SKM-1 treated with dmso at 0.1 percent for 144 hours (cell line): ENCODE measurements at regions not wholly inside any gene's neighbourhood (a gene's known extent, or its start where the extent isn't known, plus 50 kb on each side); places are given as distances from the start of the nearest gene placed in this dataset.
"Not testable (repeated sequence)": the region's sequence is repeated elsewhere in the genome, so short reads cannot be mapped to it uniquely, and the experiment has no call there.

Experiments
- DNase-seq: peaks from one replicate; lab custom pipeline; 2025; ENCODE audit not compliant: unreplicated experiment; lab: John Stamatoyannopoulos, UW

GRCh38 chr2:382728-383022 is 94.8 kb upstream of the ALKAL2 start:
- DNase-seq = no peak

DNA sequence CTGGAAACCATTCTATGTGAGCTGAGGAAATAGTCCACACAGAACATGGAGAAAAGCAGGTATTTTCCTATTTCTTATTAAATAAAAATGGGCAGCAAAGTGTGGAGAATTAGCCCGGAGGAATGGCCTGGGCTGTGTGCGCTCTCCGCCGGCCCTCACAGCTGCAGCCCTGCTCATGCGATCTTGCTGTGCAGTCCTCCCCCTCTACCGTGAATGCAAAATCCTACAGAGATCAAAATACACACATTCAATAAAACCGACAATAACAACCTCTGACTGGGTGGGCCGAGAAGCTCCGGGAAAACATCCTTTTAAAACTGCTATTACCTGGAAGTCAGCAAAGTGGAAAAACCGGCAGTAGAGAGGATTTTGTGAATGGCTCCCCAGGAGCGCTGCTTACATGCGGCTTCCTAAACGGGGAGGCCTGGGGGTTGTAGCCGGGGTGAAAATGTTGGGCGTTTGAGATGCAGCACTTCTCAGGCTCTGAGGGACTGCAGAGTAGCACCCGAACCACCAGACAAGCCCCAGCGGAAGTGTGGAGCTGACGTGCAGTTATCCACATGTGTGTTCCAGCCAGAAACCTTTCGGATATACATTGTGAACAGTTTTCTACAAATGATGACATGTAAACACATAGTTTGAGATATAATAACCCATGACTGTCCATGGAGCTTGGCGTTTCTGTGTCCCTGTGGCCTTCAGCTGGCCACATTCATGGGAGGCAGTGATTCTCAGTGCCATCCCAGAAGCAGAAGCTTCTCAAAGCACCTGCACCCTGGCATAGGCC is 94.2 kb upstream of the ALKAL2 start:
- DNase-seq = no peak

DNA sequence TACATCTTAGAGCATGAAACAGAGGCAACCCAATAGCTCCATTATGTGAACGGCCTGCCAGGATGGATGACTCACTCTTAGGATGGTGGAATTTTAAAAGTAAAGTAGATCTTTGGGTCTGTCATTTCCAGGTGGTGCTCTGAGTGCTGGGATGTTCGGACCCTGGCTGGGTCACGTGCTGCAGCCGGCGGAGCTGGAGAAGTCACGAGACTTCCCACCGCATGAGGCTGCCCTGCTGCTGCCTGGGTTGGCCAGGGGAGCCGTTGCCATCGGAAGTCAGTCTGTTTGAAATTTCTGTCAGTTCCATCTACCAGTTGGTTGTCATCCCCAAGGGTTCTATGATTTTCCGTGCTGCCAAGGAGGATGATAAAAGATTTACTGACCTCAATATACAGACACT is 93.3 kb upstream of the ALKAL2 start:
- DNase-seq = no peak

GRCh38 chr2:380772-381171 is 92.9 kb upstream of the ALKAL2 start:
- no peak for DNase-seq

DNA sequence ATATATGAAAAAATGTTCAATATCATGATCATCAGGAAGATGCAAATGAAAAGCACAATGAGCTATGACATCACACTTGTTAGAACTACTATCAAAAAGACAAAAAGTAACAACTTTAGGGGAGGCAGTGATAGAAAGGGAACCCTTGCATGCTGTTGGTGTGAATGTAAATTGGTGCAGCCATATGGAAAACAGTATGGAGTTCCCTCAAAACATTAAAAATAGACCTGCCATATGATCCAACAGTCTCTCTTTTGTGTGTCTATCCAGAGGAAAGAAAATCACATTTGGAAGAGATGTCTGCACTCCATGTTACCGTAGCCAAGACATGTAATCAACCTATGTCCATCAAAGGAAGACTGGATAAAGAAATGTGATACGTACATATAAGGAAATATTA is 92.3 kb upstream of the ALKAL2 start:
- no peak for DNase-seq

DNA sequence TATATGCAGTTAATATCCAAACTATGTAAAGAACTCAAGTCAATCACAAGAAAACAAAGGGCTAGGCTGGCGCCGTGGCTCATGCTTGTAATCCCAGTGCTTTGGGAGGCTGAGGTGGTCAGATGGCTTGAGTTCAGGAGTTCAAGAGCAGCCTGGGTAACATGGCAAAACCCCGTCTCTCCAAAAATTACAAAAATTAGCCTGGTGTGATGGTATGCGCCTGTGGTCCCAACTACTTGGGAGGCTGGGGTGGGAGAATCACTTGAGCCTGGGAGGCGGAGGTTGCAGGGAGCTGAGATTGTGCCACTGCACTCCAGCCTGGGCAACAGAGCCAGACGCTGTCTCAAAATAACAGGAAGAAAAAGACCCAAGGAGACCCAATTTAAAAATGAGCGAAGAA is 91.9 kb upstream of the ALKAL2 start:
- DNase-seq = no peak

DNA sequence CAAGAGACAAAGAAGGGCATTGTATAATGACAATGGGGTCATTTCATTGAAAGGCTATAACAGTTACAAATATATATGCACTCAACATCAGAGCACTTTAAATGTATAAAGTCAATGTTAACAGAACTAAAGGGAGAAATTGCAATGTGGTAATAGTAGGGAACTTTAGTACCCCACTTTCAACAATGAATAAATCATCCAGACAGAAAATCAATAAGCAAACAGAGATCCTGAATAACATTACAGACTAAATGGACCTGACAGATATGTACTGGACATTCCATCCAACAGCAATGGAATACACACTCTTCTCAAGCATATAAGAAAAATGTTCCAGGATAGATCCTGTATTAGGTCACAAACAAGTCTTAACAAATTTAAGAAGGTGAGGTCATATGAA is 90.5 kb upstream of the ALKAL2 start:
- no peak for DNase-seq

DNA sequence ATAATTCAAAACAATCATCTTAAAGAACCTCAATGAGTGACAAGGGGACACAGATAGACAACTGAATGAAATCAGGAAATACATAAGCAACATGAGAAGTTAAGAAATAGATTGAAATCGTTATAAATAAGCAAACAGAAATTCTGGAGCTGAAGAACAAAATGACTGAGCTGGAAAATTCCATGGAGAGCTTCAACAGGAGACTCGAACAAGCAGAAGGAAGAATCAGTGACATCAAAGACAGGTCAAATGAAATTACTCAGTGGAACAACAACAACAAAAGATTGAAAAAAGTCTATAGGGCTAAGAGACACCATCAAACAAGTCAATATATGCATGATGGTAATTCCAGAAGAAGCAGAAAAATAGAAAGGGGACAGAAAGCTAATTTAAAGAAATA is 89.5 kb upstream of the ALKAL2 start:
- DNase-seq = no peak

GRCh38 chr2:375956-376307 is 88.0 kb upstream of the ALKAL2 start:
- no peak for DNase-seq

DNA sequence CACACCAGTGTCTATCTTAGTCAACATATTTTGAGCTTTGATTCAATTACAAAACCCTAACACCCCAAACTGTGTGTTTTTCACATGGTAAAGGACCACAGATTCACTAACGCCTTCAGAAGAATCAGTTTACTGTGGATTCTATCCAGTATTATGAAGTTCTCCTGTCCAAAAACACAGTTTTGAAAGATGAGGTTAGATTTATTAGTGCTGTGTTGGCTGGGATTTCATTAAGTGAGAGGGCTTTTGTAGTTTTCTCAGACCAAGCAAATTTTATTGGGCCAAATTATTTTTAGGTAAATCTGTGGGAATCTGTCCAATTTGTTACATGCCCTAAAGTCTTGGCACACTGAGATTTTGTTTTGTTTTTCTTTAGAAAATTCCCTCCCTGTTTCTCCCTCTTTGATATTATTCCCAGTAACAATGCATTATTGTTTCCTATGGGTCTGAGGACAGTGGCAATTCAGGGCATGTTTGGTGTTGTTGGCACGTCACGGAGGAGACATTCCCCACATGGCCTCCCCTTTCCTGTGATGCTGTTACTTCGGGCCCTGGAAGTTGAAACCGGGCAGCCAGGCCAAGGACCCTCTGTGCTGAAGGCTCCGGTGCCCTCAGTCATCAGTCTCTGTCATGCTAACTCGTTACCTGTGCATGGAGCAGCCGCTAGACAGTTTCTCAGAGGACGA is 87.5 kb upstream of the ALKAL2 start:
- DNase-seq = no peak

DNA sequence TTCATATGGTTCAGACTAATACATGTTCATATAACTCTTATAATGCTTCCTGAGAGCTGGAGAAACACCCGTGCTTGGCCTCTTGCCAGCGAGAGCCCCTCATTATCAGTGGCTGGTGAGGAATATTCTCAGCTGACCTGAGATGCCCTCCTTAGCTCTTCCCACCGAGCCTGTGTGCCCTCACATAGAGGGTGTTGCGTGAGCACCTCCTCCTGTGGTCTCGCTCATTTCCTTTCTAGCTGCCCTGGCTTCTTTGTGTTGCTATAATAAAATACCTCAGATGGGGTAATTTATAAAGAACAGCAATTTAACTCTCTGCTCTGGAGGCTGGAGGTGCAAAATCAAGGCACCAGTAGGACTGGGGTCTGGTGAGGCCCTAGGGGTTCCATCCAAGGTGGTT is 80.5 kb upstream of the ALKAL2 start:
- peak; percentile 1 for DNase-seq

- no peak for DNase-seq
Observed at GRCh38 chr2:367246-367645, 79.4 kb upstream of the ALKAL2 start.

DNA sequence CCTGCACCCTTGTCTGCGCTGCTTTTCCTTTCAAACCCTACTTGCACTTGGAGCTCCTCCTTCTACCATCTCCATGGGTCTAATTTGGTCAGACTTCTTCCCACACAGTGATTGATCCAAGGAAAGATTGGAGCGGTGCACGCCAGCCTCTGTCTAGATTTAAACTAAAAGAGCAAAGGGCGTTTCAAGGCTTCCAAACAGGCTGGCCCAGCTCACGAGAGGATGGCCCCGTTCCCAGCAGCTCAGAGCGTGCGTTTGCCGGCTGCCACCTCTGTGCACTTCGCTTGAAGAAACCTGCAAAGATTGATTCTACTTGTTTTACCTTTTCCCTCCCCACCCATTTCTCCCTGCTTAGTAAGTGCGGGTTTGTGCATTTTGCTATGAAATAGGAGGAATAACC is 78.8 kb upstream of the ALKAL2 start:
- no peak for DNase-seq

- DNase-seq = no peak
Observed at GRCh38 chr2:365367-366275, 77.7 kb upstream of the ALKAL2 start.

GRCh38 chr2:363824-364470 is 76.1 kb upstream of the ALKAL2 start:
- no peak for DNase-seq

DNA sequence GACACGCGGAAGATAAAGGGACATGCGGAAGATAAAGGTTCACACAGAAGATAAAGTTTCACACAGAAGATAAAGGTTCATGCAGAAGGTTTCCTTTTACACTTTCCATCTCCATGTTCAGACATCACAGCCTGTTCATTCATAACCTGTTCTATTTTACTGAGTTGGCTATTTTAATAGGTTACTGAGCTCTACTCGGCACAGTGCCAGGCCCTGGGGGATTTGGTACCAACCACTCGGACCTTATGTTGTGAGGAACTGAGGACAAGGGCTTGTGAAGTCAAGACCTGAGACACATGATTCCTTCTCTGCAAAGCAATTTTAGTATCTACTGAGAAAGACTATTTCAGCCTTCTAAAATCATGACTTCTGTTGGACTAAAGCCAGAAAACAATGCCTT is 75.0 kb upstream of the ALKAL2 start:
- no peak for DNase-seq

GRCh38 chr2:360124-360523 is 72.2 kb upstream of the ALKAL2 start:
- DNase-seq = no peak

DNA sequence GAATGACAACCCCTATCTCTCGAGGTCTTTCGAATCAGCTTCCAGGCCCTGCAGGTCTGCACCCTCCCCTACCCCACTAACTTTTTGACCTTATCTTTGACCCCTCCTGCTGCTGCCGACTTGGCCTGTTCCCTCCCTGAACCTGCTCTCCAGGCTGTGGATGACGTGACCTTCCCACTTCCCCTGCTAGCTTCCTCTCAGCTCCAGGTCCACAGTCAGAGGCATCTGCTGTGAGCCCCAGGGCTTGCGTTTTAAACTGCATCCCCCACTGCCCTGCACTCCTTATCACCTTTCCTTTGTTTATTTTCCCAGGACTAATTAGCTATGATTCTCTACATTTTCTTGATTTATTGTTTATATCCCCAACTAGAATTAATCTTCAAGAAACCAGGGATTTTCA is 71.2 kb upstream of the ALKAL2 start:
- DNase-seq = peak; percentile 0

GRCh38 chr2:357811-358210 is 69.9 kb upstream of the ALKAL2 start:
- no peak for DNase-seq

GRCh38 chr2:356304-356703 is 68.4 kb upstream of the ALKAL2 start:
- not testable (repeated sequence) for DNase-seq

GRCh38 chr2:355773-356172 is 67.9 kb upstream of the ALKAL2 start:
- DNase-seq = no peak

DNA sequence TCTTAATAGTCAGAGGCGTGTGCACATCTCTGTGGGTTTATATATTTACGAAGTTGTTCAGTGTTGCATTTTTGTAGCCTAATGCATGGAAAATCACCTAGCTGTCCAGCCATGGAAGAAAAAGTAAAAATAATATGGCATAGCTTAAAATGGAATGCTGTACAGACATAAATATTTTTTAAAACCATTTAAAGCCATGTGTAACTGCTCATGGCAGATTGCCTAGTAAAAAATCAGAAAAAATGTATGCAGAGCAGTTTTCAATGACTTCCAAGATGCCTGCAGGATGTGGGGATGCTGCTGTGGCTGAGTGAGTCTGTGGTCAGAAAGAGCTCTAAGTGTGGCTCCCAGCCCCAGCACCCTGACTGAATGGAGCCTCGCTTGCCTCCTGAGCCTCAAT is 64.8 kb upstream of the ALKAL2 start:
- no peak for DNase-seq
